Neural cell (in vitro differentiated cells): ENCODE measurements at regions not wholly inside any gene's neighbourhood (a gene's known extent, or its start where the extent isn't known, plus 50 kb on each side); places are given as distances from the start of the nearest gene placed in this dataset.

ENCODE experiments used
- H2AFZ ChIP-seq: fragments of 200-600, 300-800 bp; sonication (generic), shearing (Covaris generic); 2 replicates; pipeline ENCODE4 v1.6.0; 2014; ENCODE audit warnings: low read depth, mild to moderate bottlenecking, antibody characterized with exemption, low read length, moderate library complexity
- H3F3A ChIP-seq: fragments of 200-600 bp; shearing (Covaris generic); 2 replicates; pipeline ENCODE4 v1.6.1; 2016; ENCODE audit warnings: mild to moderate bottlenecking, moderate library complexity, mixed read lengths, antibody characterized with exemption, low read length; ENCODE audit not compliant: insufficient read depth, poor library complexity, severe bottlenecking
- H3K27ac ChIP-seq: fragments of 200-600, 300-800 bp; sonication (generic), shearing (Covaris generic); 2 replicates; pipeline ENCODE4 v1.5.1; 2014; ENCODE audit warnings: mild to moderate bottlenecking, low read length, moderate library complexity
- H3K27me3 ChIP-seq: fragments of 300-800, 200-600 bp; sonication (generic), shearing (Covaris generic); 2 replicates; pipeline ENCODE4 v1.6.0; 2014; ENCODE audit warnings: mild to moderate bottlenecking, low read depth, low read length, moderate library complexity; ENCODE audit not compliant: insufficient read depth
- H3K36me3 ChIP-seq: fragments of 300-800, 200-600 bp; sonication (generic), shearing (Covaris generic); 2 replicates; pipeline ENCODE4 v1.5.1; 2014; ENCODE audit warnings: mild to moderate bottlenecking, antibody characterized with exemption, low read length, moderate library complexity; ENCODE audit not compliant: insufficient read depth
- H3K4me2 ChIP-seq: fragments of 300-800, 200-600 bp; sonication (generic), shearing (Covaris generic); 2 replicates; pipeline ENCODE4 v1.6.0; 2014; ENCODE audit warnings: mild to moderate bottlenecking, low read length
- H3K4me3 ChIP-seq: fragments of 300-800, 200-600 bp; sonication (generic), shearing (Covaris generic); 2 replicates; pipeline ENCODE4 v1.5.1; 2014; ENCODE audit warnings: mild to moderate bottlenecking, low read length, moderate library complexity
- H3K79me2 ChIP-seq: fragments of 200-600 bp; shearing (Covaris generic); replicated peaks from 2 replicates; pipeline ENCODE4 v1.6.0; 2014; ENCODE audit warnings: mild to moderate bottlenecking, low read length, moderate library complexity; ENCODE audit not compliant: insufficient read depth
- H3K9ac ChIP-seq: fragments of 300-800, 200-600 bp; sonication (generic), shearing (Covaris generic); 2 replicates; pipeline ENCODE4 v1.6.1; 2016; ENCODE audit warnings: mild to moderate bottlenecking, low read length, mixed read lengths
- H3K9me2 ChIP-seq: fragments of 200-600 bp; shearing (Covaris generic); 2 replicates; pipeline ENCODE4 v1.6.1; 2016; ENCODE audit warnings: mild to moderate bottlenecking, low read length, mixed read lengths; ENCODE audit not compliant: insufficient read depth
- H3K9me3 ChIP-seq: fragments of 200-600, 300-800 bp; sonication (generic), shearing (Covaris generic); 2 replicates; pipeline ENCODE4 v1.6.1; 2016; ENCODE audit warnings: mild to moderate bottlenecking, mixed run types, low read length, moderate library complexity, mixed read lengths
- H4K20me1 ChIP-seq: fragments of 200-600 bp; shearing (Covaris generic); 2 replicates; pipeline ENCODE4 v1.6.1; 2016; ENCODE audit warnings: mild to moderate bottlenecking, mixed run types; ENCODE audit not compliant: insufficient read depth
- CTCF ChIP-seq: fragments of 450-650 bp; IDR thresholded peaks from 2 replicates; pipeline ENCODE4 v1.5.1; 2014; ENCODE audit warnings: antibody characterized with exemption, mild to moderate bottlenecking, moderate library complexity; ENCODE audit not compliant: poor library complexity, severe bottlenecking
- EP300 ChIP-seq: fragments of 450-650 bp; conservative IDR thresholded peaks from 2 replicates; pipeline ENCODE4 v1.6.1; 2014; ENCODE audit warnings: antibody characterized with exemption, mild to moderate bottlenecking, moderate library complexity; ENCODE audit not compliant: poor library complexity, severe bottlenecking
- EZH2 ChIP-seq: fragments of 200-600, 300-800 bp; shearing (Covaris generic), sonication (generic); IDR thresholded peaks from 2 replicates; pipeline ENCODE4 v1.6.1; 2014; ENCODE audit warnings: antibody characterized with exemption, low read length, borderline replicate concordance, mild to moderate bottlenecking; ENCODE audit not compliant: insufficient read depth, poor library complexity, severe bottlenecking
- MXI1 ChIP-seq: fragments of 450-650 bp; conservative IDR thresholded peaks from 2 replicates; pipeline ENCODE4 v1.6.1; 2014; ENCODE audit warnings: antibody characterized with exemption, mild to moderate bottlenecking; ENCODE audit not compliant: poor library complexity, severe bottlenecking
- POLR2AphosphoS5 ChIP-seq: IDR thresholded peaks from 2 replicates; pipeline ENCODE4 v1.6.1; 2012
- RAD21 ChIP-seq: fragments of 450-650 bp; conservative IDR thresholded peaks from 2 replicates; pipeline ENCODE4 v1.6.1; 2014; ENCODE audit warnings: antibody characterized with exemption, mild to moderate bottlenecking, moderate library complexity
- REST ChIP-seq: IDR thresholded peaks from 2 replicates; pipeline ENCODE4 v1.6.1; 2012; ENCODE audit warnings: borderline replicate concordance
- SMC3 ChIP-seq: fragments of 450-650 bp; conservative IDR thresholded peaks from 2 replicates; pipeline ENCODE4 v1.6.1; 2014; ENCODE audit warnings: antibody characterized with exemption, mild to moderate bottlenecking, moderate library complexity; ENCODE audit not compliant: poor library complexity
- TAF1 ChIP-seq: IDR thresholded peaks from 2 replicates; pipeline ENCODE4 v1.6.1; 2012; ENCODE audit warnings: low read depth

- Histone ChIP-seq H4K20me1 (no peaks in the 10 kb centered on the region), H3K36me3 (no peaks in the 10 kb centered on the region)
- TF ChIP-seq REST: no peak
- no peak for TF ChIP-seq MXI1
These were observed 157.9 kb downstream of the ASB1 start for GRCh38 chr2:238584617-238585016.

GRCh38 chr2:238585836-238586821 is 159.4 kb downstream of the ASB1 start:
- H3K36me3 ChIP-seq: no peaks in the 10 kb centered on the region

More at GRCh38 chr2:238584617-238585016, 157.9 kb downstream of the ASB1 start:
- Histone ChIP-seq H3K9ac (no peak overlapping the region), H3K4me2 (no peak overlapping the region), H3F3A (no peaks in the 10 kb centered on the region), H3K9me2 (no peaks in the 10 kb centered on the region), H3K9me3 (no peaks in the 10 kb centered on the region), H3K27me3 (no peaks in the 10 kb centered on the region), H3K79me2 (no peaks in the 10 kb centered on the region), H3K27ac (no peak overlapping the region), H2AFZ (no peak overlapping the region), H3K4me3 (no peak overlapping the region)

GRCh38 chr2:238586931-238587775 is 160.4 kb downstream of the ASB1 start:
- H3K9ac ChIP-seq: no peak overlapping the region
- TF ChIP-seq TAF1 (no peak), REST (no peak), SMC3 (no peak), EZH2 (no peak), CTCF (no peak), RAD21 (no peak), MXI1 (no peak), POLR2AphosphoS5 (no peak), EP300 (no peak)
- H3K27ac ChIP-seq: no peak overlapping the region
- H3K9me3 ChIP-seq: no peaks in the 10 kb centered on the region
- H2AFZ ChIP-seq: no peak overlapping the region
- H3F3A ChIP-seq: no peaks in the 10 kb centered on the region
- no peak overlapping the region for H3K4me3 ChIP-seq
- H3K9me2 ChIP-seq: no peaks in the 10 kb centered on the region
- H3K36me3 ChIP-seq: no peaks in the 10 kb centered on the region
- H3K79me2 ChIP-seq: no peaks in the 10 kb centered on the region
- H3K4me2 ChIP-seq: no peak overlapping the region
- H3K27me3 ChIP-seq: no peaks in the 10 kb centered on the region
- no peaks in the 10 kb centered on the region for H4K20me1 ChIP-seq

More at GRCh38 chr2:238585836-238586821, 159.4 kb downstream of the ASB1 start:
- Histone ChIP-seq H4K20me1 (no peaks in the 10 kb centered on the region), H3K27ac (no peak overlapping the region), H3K27me3 (no peaks in the 10 kb centered on the region), H3K4me3 (no peak overlapping the region), H3K9me3 (no peaks in the 10 kb centered on the region), H2AFZ (no peak overlapping the region), H3K4me2 (no peak overlapping the region), H3K79me2 (no peaks in the 10 kb centered on the region), H3K9ac (no peak overlapping the region), H3K9me2 (no peaks in the 10 kb centered on the region), H3F3A (no peaks in the 10 kb centered on the region)
- no peak for TF ChIP-seq SMC3
